ENCODE measurements at regions not wholly inside any gene's neighbourhood (a gene's known extent, or its start where the extent isn't known, plus 50 kb on each side); places are given as distances from the start of the nearest gene placed in this dataset.

DNA sequence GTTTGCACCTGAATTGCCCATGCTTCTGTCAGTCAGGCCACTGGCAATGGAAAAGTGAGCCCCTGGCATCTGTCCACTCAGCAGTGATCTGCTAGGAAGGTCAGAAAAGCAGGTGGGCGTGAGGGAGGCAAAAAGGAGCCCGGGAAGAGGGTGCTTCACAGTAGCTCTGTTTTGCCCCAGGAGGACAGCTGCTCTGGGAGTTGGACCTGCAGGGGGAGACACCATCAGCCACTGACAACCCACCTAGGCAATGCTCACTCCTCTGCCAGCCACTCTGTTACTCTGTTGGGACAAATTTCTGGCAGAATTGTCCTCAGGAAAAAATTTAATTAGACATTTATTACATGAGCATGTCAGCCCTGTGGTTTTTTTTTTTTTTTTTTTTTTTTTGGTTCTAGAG, 146.4 kb downstream of the LRIG2 start:
- H3K27me3 Mint-ChIP-seq (ENCODE audit: unreplicated experiment): peaks cover 14% of the 10 kb centered on the region
- H3K27ac Mint-ChIP-seq (ENCODE audit: unreplicated experiment): no peak overlapping the region
- TF ChIP-seq, protein P1, sequence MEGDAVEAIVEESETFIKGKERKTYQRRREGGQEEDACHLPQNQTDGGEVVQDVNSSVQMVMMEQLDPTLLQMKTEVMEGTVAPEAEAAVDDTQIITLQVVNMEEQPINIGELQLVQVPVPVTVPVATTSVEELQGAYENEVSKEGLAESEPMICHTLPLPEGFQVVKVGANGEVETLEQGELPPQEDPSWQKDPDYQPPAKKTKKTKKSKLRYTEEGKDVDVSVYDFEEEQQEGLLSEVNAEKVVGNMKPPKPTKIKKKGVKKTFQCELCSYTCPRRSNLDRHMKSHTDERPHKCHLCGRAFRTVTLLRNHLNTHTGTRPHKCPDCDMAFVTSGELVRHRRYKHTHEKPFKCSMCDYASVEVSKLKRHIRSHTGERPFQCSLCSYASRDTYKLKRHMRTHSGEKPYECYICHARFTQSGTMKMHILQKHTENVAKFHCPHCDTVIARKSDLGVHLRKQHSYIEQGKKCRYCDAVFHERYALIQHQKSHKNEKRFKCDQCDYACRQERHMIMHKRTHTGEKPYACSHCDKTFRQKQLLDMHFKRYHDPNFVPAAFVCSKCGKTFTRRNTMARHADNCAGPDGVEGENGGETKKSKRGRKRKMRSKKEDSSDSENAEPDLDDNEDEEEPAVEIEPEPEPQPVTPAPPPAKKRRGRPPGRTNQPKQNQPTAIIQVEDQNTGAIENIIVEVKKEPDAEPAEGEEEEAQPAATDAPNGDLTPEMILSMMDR (IDR thresholded peaks at IDR 0.05): no peak
- H3K9me3 Mint-ChIP-seq (ENCODE audit: unreplicated experiment): peaks cover 4% of the 10 kb centered on the region
- H3K4me1 Mint-ChIP-seq (ENCODE audit: unreplicated experiment): no peaks in the 10 kb centered on the region
- no peaks in the 10 kb centered on the region for H3K36me3 Mint-ChIP-seq (ENCODE audit: unreplicated experiment)
- DNase-seq (ENCODE audit: extremely low spot score, unreplicated experiment): no peak
- no peak overlapping the region for H3K4me3 Mint-ChIP-seq (ENCODE audit: unreplicated experiment)

DNA sequence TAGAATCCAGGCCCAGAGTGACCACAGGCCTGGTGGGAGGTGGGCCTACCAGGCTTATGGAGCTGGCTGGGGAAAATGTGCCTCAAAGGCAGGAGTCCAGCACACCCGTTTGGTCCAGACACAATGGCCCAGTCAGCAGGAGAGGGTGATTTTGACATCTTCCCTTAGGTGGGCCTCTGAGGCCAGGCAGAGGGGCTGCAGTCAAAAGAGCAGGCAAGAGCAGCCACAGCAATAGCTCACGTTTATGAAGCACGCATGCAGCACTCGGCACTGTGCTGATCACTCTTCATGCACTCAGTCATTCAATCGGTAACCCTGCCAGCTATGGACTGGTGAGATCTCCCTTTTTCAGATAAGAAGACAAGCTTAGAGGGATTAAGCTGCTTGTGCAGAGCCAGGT, 146.8 kb downstream of the LRIG2 start:
- Mint-ChIP-seq H3K4me1 (ENCODE audit: unreplicated experiment) (no peaks in the 10 kb centered on the region), H3K9me3 (ENCODE audit: unreplicated experiment) (peaks cover 4% of the 10 kb centered on the region), H3K27me3 (ENCODE audit: unreplicated experiment) (peaks cover 14% of the 10 kb centered on the region), H3K36me3 (ENCODE audit: unreplicated experiment) (no peaks in the 10 kb centered on the region), H3K4me3 (ENCODE audit: unreplicated experiment) (no peak overlapping the region), H3K27ac (ENCODE audit: unreplicated experiment) (no peak overlapping the region)
- TF ChIP-seq, protein P1 (IDR thresholded peaks at IDR 0.05): no peak
- DNase-seq (ENCODE audit: extremely low spot score, unreplicated experiment): no peak

DNA sequence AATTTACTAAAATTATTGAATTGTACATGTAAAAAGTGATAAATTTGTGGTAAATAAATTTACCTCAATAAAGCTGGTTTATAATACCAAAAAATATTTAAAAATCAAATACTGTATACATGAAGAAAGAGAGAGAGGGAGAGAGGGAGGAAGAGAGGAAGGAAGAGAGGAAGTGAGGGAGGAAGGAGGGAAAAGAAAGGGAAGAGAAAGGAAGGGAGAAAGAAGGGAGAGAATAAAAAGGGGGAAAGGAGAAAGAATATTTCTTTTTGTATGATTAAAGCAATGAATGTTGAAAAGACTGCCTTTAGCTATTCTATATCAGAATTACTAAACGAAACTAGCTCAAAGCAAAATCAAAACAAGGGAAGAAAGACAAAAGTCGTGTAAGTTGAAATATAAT, 150.0 kb downstream of the LRIG2 start:
- H3K4me1 Mint-ChIP-seq (ENCODE audit: unreplicated experiment): no peaks in the 10 kb centered on the region
- peaks cover 19% of the 10 kb centered on the region for H3K27me3 Mint-ChIP-seq (ENCODE audit: unreplicated experiment)
- no peak for DNase-seq (ENCODE audit: extremely low spot score, unreplicated experiment)
- H3K9me3 Mint-ChIP-seq (ENCODE audit: unreplicated experiment): no peaks in the 10 kb centered on the region
- H3K36me3 Mint-ChIP-seq (ENCODE audit: unreplicated experiment): no peaks in the 10 kb centered on the region
- no peak overlapping the region for H3K27ac Mint-ChIP-seq (ENCODE audit: unreplicated experiment)
- TF ChIP-seq, protein P1 (IDR thresholded peaks at IDR 0.05): no peak
- H3K4me3 Mint-ChIP-seq (ENCODE audit: unreplicated experiment): no peak overlapping the region

DNA sequence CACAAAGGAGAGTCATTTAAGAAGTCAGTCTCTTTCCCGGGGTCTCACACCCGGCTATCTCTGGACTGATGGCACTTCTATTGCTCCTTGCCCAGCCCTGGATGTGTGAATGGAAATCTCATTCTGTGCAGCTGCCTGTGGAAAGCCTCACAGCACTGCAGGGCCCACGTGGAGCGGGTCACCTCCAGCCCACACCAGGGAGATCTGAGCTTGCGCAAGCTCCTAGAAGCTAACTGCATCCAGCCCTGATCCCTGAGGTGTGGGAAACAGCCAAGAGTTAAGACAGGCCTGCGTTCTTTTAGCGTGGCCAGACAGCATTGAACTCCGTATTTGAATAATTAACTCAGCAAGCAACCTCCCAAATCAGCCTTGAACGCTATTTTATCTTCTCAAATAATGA, 150.5 kb downstream of the LRIG2 start:
- DNase-seq (ENCODE audit: extremely low spot score, unreplicated experiment): no peak

DNA sequence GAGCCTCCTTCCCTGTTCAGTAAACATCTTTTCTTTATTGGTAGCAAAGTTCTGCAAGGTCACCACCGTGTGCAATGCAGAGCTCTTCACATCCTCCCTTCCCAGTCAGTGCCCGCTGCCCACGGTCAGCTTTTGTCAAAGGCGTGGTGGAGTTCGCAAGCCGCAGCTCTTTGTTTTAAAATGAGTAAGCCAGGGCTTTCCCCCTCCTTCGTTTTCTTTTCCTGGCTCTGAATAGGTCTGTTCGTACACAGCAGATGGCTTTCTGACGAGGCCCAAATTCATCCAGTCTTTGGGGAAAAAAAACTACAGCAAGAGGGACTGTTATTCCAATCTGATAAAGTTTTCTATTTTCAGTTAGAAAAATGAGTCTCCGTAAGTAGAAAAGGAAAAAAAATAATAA, 153.2 kb downstream of the LRIG2 start:
- TF ChIP-seq, protein P1 (IDR thresholded peaks at IDR 0.05): no peak
- H3K36me3 Mint-ChIP-seq (ENCODE audit: unreplicated experiment): no peaks in the 10 kb centered on the region
- H3K9me3 Mint-ChIP-seq (ENCODE audit: unreplicated experiment): no peaks in the 10 kb centered on the region
- H3K4me1 Mint-ChIP-seq (ENCODE audit: unreplicated experiment): no peaks in the 10 kb centered on the region
- no peak overlapping the region for H3K27ac Mint-ChIP-seq (ENCODE audit: unreplicated experiment)
- H3K4me3 Mint-ChIP-seq (ENCODE audit: unreplicated experiment): no peak overlapping the region
- no peak for DNase-seq (ENCODE audit: extremely low spot score, unreplicated experiment)
- peaks cover 25% of the 10 kb centered on the region for H3K27me3 Mint-ChIP-seq (ENCODE audit: unreplicated experiment)

More for the DNA sequence above, 150.5 kb downstream of the LRIG2 start:
- Mint-ChIP-seq H3K27ac (ENCODE audit: unreplicated experiment) (no peak overlapping the region), H3K4me3 (ENCODE audit: unreplicated experiment) (no peak overlapping the region), H3K9me3 (ENCODE audit: unreplicated experiment) (no peaks in the 10 kb centered on the region), H3K4me1 (ENCODE audit: unreplicated experiment) (no peaks in the 10 kb centered on the region), H3K36me3 (ENCODE audit: unreplicated experiment) (no peaks in the 10 kb centered on the region), H3K27me3 (ENCODE audit: unreplicated experiment) (peaks cover 19% of the 10 kb centered on the region)
- TF ChIP-seq, protein P1 (IDR thresholded peaks at IDR 0.05): no peak

Data from osteocyte (in vitro differentiated cells).